HCT116 (cell line): ENCODE measurements at regions not wholly inside any gene's neighbourhood (a gene's known extent, or its start where the extent isn't known, plus 50 kb on each side); places are given as distances from the start of the nearest gene placed in this dataset.

ENCODE experiments used
- EGR1 ChIP-seq: IDR thresholded peaks from 2 replicates; pipeline ENCODE4 v1.6.1; 2012; ENCODE audit warnings: low read depth
- FOSL1 ChIP-seq: IDR thresholded peaks from 2 replicates; pipeline ENCODE4 v1.6.1; 2012; ENCODE audit warnings: low read depth
- RAD21 ChIP-seq: IDR thresholded peaks from 2 replicates; pipeline ENCODE4 v1.6.1; 2012; ENCODE audit warnings: low read depth, mild to moderate bottlenecking
- TF ChIP-seq, protein P1 (sequence below), 3 experiments: fragments of 200-600 bp in 1 of 3; sonication (generic) in 1 of 3; IDR thresholded peaks in 2 of 3; conservative IDR thresholded peaks in 1 of 3; 2 replicates each; pipeline ENCODE4 v1.5.1; 2012 to 2017; ENCODE audit warnings: low read depth in 2 of 3, low read length in 2 of 3, antibody characterized with exemption in 1 of 3, borderline replicate concordance in 1 of 3, control low read depth in 1 of 3, mild to moderate bottlenecking in 1 of 3, mixed read lengths in 1 of 3, mixed run types in 1 of 3, moderate library complexity in 1 of 3; ENCODE audit not compliant: insufficient read depth in 1 of 3

DNA sequence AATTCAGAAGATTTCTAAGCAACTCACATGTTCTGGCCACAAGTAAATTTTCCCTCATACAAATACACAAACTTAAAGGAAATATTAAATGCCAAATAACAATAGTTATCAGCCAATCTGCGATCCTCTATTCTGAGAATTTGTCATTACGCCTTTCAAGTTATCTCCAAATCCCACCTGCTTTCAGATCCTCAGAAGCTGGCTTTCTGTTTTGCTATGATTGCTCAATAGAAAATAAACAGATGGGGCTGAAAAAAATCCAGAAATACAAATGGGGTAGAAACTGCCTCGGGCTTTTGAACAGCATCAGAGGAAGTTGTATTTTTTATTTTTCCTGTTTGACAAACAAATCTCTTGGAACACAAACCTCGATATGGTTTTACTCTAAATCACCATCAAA, 74.0 kb upstream of the CNTN4 start:
- TF ChIP-seq FOSL1 (no peak), EGR1 (no peak), RAD21 (no peak)
- TF ChIP-seq, protein P1, sequence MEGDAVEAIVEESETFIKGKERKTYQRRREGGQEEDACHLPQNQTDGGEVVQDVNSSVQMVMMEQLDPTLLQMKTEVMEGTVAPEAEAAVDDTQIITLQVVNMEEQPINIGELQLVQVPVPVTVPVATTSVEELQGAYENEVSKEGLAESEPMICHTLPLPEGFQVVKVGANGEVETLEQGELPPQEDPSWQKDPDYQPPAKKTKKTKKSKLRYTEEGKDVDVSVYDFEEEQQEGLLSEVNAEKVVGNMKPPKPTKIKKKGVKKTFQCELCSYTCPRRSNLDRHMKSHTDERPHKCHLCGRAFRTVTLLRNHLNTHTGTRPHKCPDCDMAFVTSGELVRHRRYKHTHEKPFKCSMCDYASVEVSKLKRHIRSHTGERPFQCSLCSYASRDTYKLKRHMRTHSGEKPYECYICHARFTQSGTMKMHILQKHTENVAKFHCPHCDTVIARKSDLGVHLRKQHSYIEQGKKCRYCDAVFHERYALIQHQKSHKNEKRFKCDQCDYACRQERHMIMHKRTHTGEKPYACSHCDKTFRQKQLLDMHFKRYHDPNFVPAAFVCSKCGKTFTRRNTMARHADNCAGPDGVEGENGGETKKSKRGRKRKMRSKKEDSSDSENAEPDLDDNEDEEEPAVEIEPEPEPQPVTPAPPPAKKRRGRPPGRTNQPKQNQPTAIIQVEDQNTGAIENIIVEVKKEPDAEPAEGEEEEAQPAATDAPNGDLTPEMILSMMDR (IDR thresholded peaks at IDR 0.05 in 2 of 3, conservative IDR thresholded peaks at IDR 0.05 in 1 of 3; ENCODE audit: borderline replicate concordance in 1 of 3, insufficient read depth in 1 of 3, low read depth in 2 of 3, low read length in 2 of 3), result no peak
